ENCODE measurements at regions not wholly inside any gene's neighbourhood (a gene's known extent, or its start where the extent isn't known, plus 50 kb on each side); places are given as distances from the start of the nearest gene placed in this dataset.

- DNase-seq (ENCODE audit: low read depth) = no peak
Measured at GRCh38 chr14:75371297-75371696, 56.5 kb upstream of the JDP2 start.

- DNase-seq (ENCODE audit: low read depth) = no peak
Measured at GRCh38 chr14:75372260-75372659, 55.6 kb upstream of the JDP2 start.

GRCh38 chr14:75373133-75373532 is 54.7 kb upstream of the JDP2 start:
- no peak for DNase-seq (ENCODE audit: low read depth)

GRCh38 chr14:75373616-75374015 is 54.2 kb upstream of the JDP2 start:
- DNase-seq (ENCODE audit: low read depth) = no peak

GRCh38 chr14:75374911-75375310 is 52.9 kb upstream of the JDP2 start:
- no peak for DNase-seq (ENCODE audit: low read depth)

- DNase-seq (ENCODE audit: low read depth) = no peak
Measured at GRCh38 chr14:75375983-75376382, 51.8 kb upstream of the JDP2 start.

Measured in stromal cell of bone marrow (primary cell).